ENCODE measurements at regions not wholly inside any gene's neighbourhood (a gene's known extent, or its start where the extent isn't known, plus 50 kb on each side); places are given as distances from the start of the nearest gene placed in this dataset.
A peak's percentile ranks its signal among the peaks of the same experiment; 100 is the strongest.

DNA sequence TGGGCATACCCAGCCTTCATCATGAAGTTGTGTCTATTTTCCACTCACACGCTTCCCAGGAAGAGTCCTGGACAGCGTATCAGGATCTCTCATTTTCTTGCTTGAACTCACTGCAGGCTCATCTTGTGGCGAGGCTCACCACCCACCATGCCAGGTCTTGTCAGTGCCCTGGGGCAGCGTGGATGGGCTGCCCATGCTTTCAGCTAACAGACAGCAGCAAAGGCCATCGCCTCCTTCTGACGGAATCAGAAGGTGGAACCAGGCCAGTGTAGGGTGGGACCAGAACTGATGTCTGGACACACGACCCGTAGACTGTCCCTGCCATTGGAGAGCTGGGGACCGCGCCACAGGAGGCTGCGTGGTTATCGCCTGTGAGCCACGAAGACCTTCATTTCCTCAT, 169.4 kb downstream of the FOXL1 start:
- DNase-seq (ENCODE audit: low spot score): no peak

DNA sequence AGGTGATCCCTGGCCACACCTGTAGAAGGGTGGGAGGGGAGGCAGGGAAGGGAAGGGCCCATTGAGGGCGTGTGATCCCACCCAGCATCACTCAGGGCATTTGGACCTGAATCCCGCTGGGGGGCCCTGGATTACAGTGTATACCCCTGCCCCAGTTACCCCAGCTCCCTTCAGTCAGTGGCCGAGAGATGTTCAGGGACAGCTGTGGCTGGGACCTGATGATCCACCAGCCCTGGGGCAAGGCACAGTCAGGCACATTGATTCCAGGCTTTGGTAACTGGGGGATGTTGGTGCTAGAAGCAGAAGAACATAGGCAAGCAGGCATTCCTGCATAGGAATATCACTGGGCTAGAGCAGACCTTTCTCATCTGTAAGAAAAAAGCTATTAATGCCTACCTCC, 170.3 kb downstream of the FOXL1 start:
- DNase-seq (ENCODE audit: low spot score): no peak

DNA sequence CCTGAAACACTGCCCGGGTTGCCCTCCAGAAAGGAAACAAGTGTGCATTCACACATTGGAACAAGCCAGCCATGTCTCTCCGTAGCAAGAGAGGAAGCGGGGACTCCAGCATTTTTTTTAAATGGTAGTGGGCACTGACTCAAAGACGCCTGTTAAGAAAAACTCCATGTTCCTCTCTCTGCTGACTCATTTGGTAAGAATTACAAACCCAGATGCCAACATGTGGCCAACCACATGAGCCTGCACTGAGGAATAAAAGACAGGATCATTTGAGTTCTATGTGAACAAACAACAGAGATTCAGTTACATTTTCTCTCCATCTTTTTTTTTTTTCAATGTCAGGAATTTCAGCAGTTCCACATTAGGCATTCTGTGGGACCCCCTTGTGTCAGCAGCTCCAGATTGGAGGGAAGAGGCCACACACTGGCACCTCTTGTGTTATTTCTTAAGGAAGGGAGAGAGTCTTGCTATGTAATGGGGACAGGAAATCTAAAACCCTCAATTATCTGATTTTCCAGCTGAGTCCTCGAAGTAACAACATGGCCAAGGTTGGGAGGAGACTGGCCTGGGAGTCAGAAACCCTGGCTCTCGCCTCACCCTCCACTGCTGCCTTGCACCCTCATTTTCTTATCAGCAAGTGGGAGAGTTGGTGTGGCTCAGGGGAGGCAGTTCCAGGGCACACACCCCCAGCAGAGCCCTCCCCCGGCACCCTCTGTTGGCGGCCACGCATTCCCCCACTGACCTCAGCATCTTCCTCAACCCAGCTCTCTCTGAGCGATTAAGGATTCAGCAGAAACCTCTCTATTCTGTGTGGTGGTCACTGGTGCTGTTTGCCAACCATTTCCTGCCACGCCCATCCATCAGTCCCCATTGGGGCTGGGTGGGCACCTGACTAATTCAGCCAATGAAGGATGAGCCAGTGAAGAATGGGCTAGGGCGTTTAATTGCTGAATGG, 173.0 kb downstream of the FOXL1 start:
- DNase-seq (ENCODE audit: low spot score): peak; percentile 20

DNA sequence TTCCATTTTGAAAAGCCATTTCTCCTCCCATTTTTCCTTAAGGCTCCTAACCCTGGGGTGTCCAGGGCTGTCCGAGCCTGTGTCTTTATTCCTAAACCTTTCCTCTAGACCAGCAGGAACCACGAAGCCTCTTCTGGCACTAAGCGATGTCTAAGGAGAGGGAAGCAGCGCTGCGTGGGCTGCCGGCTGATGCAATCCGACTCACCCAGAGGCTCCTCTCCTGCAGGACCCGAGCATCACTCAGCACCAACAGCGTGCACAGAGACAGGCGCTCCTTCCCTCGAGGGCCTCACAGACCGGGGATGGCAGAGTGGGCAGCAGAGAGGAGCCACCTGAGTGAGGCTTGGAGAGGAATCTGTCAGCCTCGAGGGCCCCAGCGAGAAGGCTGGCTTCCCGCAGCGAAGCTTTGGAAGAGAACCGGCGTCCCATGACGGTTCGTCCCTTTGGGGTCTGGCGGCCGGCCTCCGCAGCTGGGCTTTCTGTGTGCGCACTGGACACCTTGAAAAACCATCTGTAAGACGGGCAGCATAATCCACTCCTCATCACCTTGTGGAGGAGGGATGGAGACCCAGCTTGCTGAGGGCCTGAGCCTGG, 174.3 kb downstream of the FOXL1 start:
- DNase-seq (ENCODE audit: low spot score): no peak

DNA sequence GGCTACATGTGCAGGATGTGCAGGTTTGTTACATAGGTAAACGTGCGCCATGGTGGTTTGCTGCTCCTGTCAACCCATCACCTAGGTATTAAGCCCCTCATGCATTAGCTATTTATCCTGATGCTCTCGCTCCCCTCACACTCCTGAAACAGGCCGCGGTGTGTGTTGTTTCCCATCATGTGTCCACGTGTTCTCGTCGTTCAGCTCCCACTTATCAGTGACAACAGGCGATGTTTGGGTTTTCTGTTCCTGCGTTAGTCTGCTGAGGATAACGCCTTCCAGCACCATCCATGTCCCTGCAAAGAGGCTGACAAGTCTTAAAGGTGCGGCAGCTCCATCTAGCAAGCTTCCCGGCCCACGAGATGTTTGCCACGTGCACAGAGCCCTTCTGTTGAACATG, 175.1 kb downstream of the FOXL1 start:
- no peak for DNase-seq (ENCODE audit: low spot score)

DNA sequence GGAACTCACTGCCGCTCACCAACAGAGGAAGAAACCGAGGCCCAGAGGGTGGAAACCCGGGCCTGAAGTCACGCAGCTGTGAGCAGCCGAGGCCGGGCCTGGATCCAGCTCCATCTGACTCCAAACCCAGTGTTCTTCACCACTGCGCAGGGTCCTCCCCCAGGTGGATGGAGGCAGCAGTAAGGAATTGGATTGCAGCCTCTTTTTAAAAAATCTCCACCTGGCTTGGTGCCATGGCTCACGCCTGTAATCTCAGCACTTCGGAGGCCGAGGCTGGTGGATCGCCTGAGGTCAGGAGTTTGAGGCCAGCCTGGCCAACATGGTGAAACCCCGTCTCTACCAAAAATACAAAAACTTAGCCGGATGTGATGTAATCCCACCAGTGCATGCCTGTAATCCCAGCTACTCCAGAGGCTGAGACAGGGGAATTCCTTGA, 177.2 kb downstream of the FOXL1 start:
- DNase-seq (ENCODE audit: low spot score): no peak

DNA sequence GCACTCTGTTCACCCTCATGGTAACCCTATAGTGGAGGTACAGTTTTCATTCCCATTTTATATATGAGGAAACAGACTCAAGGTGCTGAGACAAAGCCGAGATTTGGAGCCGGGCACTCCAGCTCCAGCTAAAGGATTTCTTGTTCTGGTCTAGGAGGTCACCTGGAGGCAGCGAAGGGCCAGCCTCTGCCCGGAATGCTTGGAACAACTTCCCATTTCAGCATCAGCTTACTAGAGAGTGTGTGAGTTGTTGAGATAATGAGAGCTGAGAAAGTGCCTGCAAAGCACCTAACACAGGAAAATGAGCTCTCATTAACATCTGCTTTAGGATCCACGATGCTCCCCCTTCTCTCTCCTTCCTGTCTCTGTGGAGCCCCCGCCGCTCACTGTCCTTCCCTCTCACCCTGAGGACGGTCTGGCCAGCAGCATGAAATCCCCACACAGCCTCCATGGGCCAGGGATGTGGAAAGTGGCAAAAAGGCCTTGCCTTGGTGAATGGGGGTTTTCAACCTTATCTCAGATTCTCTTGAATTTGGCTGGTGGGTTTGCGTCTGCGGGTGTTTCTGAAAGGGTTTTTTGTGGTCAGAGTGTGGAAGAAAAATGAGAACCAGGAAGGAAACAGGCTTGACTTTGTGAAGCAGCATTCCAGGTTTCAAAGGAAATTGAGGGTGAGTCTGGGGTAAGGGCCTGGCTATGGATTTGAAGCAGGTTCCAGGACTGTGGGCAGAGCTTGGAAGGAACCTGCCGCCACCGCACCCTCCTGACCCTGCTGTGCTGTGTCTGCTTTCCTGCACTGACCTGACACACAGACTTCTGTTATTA, 178.7 kb downstream of the FOXL1 start:
- no peak for DNase-seq (ENCODE audit: low spot score)

DNA sequence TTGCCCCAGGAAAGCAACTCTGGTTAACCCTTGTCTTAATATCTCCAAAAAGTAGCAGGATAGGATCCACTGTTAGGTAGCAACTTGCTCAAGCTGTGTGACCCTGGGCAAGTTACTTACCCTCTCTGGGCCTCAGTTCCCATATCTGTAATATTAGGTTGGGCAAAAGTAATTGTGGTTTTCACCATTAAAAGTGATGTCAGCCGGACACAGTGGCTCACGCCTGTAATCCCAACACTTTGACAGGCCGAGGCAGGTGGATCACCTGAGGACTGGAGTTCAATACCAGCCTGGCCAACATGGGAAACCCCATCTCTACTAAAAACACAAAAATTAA, 179.3 kb downstream of the FOXL1 start:
- no peak for DNase-seq (ENCODE audit: low spot score)

DNA sequence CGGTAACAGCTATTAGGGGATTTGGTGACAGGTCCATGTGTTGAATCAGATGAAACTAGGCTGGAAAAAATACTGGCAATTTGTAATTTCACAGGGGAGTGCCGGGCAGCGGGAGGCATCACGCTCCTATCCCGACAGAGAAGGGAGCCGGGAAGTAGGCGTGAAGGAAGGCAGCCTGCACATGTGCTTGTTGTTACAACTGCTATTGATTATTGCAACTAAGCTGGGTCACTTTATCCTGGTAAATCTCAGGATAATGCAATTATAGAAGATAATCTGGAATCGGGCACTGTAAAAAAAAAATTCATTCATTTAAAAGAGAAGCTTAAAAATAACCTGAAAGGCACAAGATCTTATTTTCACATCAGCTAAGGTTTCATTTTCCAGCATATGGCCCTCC, 180.6 kb downstream of the FOXL1 start:
- DNase-seq (ENCODE audit: low spot score): no peak

DNA sequence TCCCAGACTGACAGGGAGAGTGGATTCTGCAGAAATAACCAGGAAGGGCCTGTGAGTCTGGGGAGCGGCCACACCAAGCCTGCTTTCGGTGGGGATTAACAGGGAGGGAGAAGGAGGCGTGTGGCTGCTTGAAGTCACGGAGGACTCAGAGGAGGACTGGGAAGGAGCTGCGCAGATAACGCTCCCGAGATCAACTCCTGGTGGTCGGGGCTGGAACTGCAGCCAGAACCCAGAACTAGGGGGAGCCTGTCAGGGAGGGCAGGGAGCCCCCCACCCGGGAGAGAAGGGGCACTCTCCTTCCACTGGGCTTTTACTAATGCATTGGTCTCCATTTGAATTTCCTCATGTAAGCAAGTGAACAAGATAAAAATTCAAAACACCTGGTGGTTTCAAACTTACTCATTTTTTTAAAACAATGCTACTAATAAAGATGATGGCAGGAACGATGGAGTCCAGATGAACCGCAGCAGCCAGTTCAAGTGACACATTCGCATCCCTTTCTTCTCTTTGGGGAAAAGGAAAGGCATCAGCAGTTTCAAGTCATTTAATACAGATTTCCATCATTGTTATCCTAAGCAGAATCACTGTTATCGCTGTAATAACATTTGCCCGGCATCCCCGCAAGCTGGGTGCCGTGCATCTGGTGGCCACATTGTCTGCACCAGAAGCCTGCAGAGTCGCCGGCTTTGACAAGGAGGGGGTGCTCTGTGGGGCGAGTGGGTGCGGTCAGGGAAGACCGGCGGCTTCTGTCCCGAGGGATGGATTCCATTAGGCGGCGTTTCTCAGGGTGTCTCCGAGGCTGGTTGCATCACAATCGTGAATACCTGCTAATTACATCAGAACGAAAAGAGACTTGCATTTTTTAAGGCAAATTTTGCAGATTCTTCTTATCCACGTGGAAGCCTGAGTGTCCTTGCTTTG, 183.0 kb downstream of the FOXL1 start:
- no peak for DNase-seq (ENCODE audit: low spot score)

DNA sequence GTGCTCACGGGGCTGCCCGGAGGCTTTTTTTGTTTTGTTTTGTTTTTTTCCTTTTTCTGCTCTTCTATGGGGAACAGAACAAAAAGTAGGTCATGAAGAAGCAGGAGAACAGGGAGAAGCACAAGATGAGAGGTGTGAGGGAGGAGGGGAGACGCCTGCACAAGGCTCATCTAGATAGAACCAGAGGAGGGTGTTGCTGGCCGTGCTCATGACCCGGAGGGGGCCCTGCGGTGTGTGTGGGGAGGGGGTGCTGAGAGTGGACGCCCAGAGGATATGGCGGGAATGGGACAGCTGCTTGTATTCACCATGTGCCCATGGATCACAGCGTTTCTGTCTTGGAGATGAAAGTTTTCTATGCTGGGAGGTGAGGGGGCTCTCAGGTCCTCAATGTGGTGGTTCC, 183.7 kb downstream of the FOXL1 start:
- DNase-seq (ENCODE audit: low spot score): no peak

DNA sequence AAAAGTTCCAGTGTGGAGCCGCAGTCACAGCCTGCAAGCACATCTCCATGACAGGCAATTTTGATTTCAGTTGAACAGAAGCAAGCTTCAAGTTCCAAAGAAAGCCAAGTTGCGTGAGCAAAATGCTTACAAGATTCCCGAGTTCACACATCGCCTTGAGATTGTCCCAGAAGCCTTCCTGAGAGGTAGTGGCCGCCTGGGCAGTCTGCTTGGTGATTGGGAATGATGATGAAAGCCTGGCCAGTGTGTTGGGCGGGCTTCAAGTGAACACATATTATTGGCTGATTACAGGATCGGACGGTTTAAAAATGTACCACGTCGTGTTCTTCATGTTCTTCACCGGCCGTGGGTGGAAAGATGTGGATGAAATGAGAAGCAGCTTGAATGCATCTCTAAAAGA, 185.5 kb downstream of the FOXL1 start:
- no peak for DNase-seq (ENCODE audit: low spot score)

DNA sequence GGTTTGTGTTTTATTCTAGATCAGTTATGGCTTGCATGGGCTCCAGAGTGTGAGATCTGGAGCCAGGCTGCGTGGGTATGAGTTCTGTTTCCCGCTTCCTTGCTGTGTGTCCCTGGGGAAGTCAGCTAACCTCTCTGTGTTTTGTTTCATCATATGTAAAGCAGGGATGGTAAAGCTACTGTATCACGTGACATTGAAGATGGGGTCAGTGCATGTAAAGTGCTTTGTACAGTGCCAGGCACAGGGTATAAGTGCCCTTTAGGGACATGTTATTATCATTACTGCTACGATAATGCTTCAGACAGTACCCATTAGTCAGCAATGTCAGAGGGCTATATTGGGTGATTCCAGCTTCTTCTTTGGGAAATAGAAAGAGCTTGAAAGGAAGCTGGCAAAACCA, 186.2 kb downstream of the FOXL1 start:
- DNase-seq (ENCODE audit: low spot score): no peak

DNA sequence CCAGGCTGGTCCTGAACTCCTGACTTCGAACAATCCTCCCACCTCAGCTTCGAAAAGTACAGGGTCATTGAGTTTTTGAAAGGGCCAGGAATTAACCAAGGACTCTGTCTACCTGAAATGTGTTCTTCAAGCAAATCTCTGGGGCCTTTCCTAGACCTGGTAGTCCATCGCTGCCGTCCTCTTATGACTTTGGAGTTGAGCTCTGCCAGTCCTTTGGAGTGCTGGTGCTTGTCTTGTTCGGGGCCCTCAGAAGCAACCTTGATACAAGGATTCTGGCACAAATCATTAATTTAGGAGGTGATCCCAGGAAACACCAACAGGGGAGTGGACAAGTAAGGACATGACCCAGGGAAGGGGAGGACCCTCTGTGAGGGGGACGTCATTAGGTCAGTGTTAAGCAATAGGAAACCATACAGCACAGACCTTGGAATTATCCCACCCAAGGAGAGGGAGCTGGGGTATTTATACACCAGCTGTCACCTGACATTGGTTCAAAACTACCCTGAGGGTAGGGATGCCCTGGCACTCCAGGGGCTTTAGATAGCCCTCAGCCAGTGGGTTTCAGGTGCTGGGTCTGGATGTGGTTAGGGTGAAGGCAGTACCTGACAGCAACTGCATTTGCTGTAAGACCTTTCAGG, 187.2 kb downstream of the FOXL1 start:
- DNase-seq (ENCODE audit: low spot score): no peak

DNA sequence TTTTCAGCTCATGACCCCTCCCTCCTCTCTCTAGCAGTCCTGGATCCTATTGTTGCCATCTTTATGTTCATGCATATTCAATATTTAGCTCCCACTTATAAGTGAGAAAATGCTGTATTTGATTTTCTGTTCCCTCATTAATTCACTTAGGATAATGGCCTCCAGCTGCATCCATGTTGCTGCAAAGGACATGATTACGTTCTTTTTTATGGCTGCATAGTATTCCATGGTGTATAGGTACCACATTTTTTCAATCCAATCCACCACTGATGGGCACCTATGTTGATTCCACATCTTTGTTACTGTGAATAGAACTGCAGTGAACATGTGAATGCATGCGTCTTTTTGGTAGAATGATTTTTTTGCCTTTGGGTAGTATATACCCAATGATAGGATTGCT, 188.4 kb downstream of the FOXL1 start:
- no peak for DNase-seq (ENCODE audit: low spot score)

DNA sequence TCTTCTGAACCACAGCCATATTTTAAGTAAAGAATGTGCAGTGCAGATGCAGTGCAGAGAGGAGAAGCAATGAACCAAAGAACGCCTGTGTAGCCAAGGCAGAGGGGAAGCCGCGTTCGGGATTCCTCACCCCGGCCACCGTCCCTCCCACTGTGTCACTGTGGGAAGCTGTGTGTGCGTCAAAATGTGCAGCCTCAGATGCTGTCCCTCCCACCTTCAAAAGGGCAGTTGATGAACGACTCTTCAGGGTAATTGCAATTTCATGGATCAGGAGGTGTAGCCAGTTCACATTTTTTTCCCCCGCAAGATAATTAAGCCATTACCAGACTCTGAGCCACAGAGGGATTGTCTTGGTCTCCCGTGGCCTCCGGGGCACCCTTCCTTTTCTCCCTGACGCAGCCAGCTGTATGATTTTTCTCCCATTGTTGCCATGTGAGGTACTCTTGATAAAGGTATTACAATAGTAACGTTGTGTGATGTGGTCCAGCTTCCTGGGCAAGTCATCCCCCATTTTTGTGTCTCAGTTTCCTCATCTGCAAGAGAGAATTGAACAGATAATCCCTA, 190.0 kb downstream of the FOXL1 start:
- no peak for DNase-seq (ENCODE audit: low spot score)

DNA sequence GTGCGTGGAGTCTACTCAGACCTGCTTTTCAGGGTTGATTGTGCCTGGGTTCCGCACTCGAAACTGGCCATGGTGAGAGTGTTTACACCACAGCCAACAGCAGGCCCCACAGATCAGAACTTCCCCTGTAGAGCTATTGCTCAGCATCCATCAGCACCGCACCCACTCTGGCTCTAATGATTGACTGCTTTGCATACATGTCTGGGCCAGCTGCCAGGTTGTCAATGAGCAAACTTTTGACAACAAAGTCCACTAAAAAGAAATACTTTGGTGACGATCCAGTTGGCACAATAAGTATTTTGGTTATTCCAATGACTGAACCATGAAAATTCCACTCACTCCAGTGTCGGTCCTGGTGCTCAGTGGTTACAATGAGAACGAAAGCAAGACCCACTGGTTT, 190.7 kb downstream of the FOXL1 start:
- no peak for DNase-seq (ENCODE audit: low spot score)

DNA sequence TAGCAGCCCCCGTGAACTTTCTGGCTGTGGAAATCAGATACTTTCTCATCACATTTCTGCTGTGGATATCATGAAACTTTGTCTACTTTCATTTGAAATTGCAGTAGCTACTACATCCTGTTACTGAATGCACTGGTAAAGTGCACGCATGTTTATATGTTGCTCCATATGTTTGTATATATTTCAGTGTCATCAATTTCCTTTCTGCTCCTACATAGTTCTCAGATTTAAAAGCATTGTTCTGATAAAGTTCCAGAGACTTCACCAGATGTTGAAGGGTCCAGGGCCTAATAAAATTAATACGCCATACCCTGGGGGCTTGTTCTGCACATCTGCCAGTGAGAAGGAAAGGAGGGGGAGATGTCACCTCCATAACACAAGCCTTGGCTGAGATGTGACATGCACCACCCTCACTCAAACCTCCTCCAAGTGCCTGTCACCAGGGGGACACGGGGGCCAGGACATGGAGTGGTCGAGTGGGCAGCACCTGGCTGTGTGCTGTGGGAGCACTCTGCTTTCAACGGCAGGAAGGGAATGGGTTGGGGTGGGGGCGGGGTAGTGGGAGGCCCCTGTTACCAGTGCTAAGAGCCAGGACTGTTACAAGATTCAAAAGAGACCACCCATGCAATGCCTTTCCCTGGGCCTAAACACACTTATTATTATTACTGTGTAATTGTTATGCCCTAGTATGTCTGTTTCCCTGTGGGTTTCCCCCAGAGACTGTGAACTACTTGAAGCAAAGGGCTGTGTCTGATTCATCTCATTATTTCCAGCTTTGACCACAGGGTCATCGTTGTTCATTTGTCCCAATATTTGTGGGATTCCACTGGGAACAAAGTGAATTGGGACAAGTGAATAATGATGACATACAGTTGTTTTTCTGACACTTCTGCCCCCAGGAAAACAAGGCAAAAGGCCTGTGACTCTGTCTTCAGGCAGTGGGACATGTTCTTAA, 193.4 kb downstream of the FOXL1 start:
- peak; percentile 8 for DNase-seq (ENCODE audit: low spot score)

DNA sequence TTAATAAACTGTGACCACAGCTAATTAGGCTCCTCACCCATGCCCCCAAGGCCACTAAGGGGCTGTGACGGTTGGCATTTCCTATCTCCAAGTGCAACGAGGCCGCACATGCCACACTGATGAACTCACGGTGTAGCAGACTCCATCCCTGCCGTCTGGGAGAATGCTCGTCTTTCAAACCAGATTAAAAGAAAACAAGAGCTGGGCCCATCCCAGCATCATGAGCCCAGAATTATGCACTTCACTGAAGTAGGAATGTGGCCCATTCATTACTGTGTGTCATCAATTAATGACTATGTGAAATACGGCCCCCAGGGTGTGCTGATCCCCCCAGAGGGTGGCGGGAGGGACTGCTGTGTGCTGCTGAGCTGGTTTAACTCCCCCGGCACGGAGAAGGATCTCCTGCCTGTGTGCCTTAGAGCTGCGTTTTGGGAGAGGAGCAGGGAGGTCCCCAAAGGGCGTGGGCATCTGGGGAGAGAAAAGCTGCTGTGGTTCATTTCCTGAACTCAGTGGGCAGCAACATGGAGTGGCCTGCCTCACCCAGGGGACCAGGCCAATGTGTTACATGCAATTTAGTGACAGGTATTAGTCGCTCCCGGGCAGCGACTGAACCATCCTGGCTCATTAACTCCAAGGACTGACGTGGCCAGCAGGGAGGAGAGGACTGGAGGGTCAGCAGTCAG, 194.5 kb downstream of the FOXL1 start:
- peak; percentile 25 for DNase-seq (ENCODE audit: low spot score)
